IPS DF 19.7 (cell line): ENCODE measurements at regions not wholly inside any gene's neighbourhood (a gene's known extent, or its start where the extent isn't known, plus 50 kb on each side); places are given as distances from the start of the nearest gene placed in this dataset.

ENCODE experiments used
- DNase-seq: peaks from one replicate; pipeline ENCODE4 v3.0.0-alpha.2; 2013; ENCODE audit warnings: low read depth, low spot score

DNA sequence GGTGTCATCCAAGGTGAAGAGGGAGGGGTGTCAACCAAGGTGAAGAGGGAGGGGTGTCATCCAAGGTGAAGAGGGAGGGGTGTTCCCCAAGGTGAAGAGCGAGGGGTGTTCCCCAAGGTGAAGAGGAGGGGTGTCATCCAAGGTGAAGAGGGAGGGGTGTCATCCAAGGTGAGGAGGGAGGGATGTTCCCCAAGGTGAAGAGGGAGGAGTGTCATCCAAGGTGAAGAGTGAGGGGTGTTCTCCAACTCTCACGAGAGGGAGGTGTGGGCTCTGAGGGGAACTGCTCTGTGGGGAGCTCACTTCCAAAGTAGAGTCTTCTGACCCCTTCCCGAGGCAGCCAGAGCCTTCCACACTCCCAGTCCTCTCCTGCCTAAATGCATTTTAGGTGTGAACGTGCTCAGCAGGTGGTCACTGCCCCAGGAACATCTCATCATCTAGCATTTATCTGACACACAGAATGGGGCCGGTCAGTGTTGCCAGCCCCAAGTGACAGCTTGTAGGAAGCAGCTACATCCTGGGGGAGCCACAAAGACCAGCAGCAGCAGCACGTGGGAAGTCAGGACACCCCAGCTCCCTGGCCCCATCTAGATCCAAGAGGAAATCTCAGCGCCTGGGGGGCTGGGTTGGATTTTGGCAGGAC, 323.8 kb downstream of the GLRX3 start:
- DNase-seq: no peak

DNA sequence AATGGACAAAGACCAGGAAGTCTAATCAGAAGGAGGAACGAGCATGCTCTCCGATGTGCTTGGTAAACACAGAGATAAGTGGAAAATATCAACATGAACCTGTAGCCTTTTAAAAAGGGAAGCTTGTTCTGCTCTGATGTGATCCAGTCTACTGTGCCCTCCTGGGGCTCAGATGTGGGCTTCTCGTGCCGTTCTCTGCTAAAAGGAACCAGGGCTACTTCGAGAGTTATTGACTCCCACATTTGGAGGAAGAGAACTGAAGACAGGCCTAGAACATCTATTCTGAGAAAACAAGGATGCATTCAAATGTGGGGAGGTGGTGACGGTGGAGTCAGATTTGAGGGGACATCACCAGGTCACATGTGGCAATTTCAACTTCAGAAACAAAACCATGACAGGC, 325.4 kb downstream of the GLRX3 start:
- DNase-seq: no peak

DNA sequence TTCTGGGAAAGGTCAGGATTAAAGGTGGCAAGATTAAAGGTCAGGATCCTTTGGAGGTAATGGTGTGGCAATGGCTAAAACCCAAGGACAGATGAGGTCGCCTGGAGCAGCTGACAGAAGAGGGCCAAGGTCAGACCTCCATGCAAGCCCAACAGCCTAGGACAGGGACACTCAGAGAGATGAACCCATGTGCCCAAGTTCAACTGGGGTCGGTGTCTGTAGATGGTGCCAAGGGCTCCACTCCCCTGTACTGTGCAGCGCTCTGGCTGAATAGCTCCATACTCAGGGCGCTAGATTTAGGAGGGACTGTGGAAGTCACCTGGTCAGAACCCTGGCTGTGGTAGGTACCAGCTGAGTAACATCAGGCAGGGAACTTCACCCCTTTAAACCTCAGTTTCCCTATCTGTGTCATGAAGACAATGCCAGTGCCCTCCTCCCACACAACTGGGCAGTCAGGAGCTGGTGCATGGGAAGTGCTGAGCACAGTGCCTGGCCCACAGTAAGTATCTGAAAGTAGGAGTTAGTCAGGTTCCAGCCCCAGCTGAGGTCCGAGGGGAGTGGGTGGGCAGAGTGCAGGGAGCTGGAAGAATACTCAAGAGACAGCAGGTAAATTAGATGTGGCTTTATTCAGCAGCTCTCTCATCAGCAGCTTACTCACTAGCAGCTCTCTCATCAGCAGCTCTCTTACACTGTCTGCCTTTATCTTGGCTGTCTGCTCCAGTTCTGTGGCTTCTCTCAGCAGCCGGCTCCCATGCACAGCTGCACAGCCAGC, 327.1 kb downstream of the GLRX3 start:
- DNase-seq: no peak

DNA sequence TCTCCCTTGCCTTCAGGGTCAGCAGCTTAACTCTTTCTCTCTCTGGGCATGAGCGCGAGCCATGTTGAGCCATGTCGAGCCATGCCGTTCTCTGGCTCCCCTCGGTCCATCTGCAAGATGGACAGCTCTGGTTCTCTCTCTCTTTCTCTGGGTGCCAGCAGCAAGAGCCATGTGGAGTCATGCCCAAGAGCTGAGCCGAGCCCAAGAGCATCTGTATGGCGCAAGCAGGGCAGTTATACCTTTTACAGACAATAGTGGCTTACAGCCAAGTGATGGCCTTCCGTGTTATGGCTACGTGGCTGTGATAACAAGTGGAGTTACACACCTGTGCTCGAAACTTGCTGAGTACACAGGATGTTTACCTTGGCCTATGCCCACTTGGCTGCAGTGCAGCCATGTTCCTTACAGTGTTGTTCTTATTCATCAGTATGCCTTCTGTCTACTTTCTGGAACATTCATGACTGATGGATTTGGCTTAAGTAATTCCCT, 327.7 kb downstream of the GLRX3 start:
- DNase-seq: no peak

DNA sequence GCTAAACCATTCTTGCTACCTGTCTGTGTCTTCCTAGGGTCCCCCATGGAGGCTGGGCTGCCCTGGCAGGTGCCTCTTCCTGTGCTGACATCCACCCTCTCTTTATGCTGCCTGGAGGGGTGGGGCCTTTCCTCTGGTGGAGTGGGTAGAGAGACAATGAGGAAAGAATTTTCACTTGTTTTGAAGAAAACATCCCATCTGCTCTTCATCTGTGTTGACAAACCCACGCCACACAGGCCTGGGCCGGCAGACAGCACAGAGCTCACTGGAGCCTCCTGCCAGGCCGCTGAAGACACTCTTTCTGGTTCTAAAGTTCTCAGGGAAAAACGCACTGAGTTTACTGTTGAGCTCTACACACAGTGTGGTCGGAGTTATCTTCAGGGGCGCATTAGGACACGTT, 328.2 kb downstream of the GLRX3 start:
- DNase-seq: no peak

DNA sequence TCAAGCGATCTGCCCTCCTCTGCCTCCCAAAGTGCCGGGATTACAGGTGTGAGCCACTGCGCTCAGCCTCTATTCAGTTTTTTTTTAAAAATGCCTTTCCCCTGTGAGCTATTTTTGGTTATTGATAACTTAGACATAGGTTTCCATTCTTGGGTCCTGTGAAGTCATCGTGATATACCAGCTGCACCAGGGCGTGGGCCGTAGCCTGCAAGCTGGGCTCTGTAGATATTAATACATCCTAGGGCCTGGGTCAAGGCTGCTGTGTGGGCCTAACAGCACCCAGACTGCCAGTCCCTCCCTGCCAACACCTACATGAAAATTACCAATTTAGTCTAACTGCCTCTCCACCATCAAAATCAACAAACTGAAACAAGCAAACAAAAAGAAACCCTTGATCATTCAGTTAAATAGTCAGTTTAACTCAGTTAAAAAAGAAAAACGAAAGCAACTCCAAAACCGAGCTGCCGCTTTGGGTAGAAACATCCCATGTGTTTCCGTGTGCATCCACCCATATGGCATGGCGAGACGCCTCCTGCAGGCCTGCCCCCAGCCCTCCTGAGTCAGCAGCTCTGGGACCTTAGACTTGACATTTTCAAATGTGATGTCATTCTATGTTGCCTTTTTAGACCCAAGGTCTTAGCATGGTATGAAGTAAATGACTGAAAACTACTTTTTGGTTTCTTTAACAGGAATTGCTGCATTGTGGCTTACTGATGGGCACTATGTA, 330.2 kb downstream of the GLRX3 start:
- no peak for DNase-seq

DNA sequence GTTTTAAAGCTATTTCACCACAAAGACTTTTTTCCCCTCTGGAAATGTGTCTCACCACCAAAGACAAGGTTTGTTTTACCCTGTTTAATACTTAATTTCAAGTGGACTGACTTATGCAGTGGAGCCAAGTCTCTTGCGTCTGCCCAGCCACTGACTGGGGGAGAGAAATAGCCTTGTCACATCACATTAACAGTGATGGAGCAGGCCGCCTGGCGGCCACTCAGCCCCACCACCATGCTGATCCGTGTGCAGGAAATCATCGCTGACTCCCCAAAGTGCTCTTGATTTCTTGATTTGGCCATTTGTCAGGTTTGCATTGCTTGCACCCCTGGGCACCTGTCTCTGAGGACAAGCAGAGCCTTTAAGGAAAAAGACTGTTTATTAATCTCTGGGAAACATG, 334.1 kb downstream of the GLRX3 start:
- no peak for DNase-seq

DNA sequence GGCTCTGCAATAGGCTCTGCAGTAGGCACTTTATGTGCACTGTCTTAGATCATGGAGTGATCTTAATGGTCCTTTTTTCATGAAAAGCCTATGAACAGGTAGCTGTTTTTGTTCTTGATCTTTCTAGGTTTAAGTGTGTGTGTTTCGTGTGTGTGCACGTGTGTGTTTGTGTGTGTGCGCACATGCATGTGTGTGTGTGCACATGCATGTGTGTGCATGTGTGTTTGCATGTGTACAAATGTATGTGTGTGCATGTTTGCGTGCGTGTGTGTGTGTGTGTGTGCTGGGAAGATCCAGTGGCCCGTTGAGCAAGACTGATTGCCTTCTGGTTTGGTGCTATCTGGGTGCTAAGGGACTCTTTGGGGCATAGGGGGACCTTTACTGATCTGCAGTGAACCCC, 334.8 kb downstream of the GLRX3 start:
- no peak for DNase-seq

DNA sequence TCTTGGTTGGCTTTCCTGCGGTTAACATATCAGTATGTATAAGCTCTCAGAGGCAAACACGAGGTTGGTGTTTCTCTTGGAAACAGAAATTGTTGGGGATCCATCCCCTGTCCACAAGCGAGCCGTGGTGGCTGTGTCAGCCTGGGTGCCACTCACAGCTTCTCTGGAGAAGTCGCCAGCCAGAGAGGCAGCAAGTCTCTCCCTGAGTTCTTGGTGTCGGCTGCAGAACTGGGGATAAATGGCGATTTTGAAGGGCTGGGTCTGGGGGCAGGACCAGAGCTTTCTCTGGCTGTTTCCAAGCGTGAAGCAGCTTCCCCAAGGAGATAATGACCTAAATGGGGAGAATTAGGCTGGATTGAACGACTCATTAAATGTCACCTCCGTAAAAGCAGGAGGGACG, 335.3 kb downstream of the GLRX3 start:
- DNase-seq: no peak

DNA sequence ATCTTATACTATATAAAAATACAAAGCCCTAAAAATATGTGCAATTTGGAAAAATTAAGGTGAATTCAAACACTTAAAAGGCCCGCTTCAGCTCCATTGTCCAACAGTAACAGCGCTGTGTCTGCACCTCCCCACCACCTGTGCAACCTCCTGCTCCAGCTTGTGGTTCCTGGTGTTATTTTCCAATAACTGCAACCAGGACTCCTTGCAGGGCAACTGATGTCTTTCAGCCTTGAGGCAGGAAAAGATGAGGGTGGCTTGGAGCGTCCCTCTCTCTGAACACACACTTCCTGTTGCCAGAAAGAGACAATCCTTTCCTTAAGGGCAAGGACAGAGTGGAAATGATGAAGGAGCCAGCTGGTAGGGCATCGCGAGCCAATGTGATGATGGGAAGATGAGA, 336.0 kb downstream of the GLRX3 start:
- DNase-seq: no peak

DNA sequence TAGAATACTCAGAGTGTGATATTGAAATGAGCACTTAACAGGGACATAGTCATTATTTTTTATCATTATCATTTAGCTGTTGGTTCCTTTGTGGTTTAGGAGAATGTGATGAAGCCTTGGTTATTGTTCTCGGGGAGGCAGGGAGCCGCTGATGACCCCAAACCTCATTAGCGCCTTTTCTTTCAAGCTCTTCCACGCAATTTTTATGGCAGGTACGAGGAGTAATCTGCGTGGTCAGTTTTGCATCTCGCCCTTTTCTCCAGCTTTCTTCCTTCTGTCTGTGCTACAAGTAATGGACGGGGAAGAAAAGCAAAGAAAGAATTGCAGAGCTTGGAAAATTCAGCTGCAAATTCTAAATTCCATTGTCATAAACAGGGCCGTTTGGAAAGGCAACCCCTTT, 338.4 kb downstream of the GLRX3 start:
- no peak for DNase-seq

DNA sequence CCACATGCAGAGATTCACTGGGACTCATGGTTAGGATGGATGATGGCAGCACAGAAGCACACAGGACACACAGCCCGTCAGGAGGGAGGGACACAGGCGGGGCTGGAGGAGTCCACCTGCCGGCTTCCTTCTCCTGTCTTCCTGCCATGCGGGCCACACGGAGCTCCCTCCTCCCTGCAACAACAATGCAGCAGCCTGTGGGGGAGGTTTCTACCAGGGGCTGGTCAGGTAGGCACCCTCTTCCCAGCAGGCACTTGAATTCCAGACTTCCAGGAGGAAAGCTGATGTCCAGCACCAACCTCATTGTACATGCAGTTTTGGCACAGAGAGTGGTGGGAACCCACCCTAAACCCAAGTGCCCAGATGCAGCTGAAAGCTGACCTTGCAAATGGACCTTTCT, 341.2 kb downstream of the GLRX3 start:
- DNase-seq: no peak

DNA sequence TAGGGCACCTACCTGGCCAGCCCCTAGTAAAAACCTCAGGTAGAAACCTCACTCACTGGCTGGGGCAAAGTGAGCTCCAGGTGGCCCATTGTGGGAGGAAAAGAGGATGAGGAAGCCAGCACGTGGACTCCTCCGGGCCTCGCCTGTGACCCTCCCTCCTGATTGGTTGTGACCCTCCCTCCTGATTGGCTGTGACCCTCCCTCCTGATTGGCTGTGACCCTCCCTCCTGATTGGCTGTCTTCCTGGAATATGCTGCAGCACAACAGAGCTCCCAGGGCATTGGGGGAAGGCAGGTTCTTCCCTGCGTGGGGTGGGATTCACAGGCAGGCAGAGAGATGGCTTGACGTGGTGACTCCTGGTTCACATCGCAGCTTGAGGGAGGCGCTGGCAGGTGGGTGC, 343.0 kb downstream of the GLRX3 start:
- DNase-seq: no peak

DNA sequence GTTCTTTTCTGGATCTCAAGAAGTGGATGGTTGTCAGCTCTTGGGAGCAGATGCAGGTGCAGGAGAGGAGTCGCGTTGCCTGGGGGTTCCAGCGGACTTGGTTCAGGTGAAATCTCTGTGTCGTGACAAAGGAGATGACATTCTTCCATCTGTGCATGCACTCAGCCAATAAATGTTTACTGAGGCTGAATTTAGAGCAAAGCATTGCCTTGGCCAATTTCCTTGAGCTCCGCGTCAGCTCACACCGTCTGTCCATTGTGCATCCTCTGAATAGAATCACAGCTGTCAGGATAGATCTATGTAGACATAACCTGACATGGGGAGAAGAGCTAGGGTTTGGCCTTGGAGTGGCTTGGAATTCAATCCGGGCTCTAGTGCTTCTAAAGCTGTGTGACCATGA, 343.7 kb downstream of the GLRX3 start:
- no peak for DNase-seq

DNA sequence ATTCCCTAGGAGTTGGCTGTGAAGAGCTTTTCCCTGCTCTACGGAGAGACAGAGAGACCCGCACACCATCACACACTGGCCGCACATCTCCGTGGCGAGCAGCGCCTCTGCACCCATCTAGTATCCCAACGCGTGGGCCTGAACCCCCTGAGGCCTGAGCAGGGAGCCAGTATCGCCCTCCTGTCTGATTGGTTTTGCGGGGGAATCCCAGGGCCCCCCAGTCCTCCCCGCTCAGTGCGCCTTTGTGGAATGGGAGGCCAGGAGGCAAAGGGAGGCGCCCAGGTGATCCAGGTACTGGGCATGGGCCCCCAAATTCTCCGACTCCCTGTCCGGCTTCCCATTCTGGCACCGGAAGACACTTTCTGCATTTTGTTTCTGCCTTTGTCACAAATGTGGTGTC, 344.3 kb downstream of the GLRX3 start:
- DNase-seq: no peak

DNA sequence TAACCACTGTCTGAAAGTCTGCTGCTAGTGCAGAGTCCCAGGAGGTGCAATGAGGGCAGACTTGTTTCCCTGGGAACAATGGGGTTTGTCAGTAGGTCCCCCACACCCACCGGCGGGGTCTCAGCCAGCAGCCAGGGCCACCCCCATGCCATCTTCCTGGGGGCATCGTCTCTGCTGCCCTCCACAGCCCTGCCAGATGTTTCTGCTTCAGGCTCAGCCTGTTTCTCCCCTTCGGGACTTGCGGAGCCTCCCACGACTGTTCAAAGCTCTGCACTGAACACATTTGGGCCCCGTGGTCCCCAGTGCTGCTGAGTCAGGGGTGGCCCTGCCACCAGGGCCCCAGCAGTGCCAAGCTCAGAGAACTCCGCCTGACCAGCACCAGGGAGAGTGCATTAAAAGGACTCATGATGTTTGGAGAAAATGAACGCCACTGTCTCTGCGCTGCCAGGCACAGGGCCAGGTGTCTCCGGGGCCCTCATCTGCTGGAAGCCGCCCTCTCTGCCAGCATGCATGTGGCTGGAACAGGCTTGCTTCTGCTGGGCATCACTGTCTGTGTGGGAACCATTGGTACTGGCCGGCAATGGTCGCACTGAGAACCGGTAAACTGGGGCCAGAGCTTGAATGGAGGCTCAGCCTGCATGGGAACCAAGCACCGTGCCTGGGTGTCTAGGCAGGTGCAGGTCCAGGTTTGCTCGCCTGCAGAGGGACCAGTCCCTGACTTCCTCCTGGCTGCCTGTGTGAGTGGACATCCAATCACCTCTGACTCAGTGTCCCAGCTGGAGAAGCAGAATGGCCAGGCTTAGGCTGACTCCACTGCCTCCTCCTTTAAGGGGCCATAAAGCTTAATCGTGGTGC, 345.1 kb downstream of the GLRX3 start:
- DNase-seq: no peak

DNA sequence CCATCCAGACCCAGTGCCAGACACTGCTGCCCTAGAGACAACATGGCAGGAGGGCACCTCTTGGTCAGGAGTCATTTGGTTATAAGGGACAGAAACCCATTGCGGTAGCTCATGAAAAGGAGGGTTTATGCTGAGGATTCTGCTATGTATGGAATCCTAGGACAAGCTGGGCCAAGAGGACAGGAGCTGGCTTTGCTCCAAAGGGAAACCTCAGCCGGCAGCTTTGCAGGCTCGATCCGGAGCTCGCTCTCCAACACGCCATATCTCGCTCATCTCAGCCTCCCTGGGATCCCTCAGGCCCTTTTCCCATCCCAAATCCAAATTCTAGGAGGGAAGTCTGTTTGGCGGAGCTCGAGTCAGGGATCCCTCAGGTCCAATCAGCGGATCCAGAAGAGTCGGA, 345.7 kb downstream of the GLRX3 start:
- DNase-seq: no peak

DNA sequence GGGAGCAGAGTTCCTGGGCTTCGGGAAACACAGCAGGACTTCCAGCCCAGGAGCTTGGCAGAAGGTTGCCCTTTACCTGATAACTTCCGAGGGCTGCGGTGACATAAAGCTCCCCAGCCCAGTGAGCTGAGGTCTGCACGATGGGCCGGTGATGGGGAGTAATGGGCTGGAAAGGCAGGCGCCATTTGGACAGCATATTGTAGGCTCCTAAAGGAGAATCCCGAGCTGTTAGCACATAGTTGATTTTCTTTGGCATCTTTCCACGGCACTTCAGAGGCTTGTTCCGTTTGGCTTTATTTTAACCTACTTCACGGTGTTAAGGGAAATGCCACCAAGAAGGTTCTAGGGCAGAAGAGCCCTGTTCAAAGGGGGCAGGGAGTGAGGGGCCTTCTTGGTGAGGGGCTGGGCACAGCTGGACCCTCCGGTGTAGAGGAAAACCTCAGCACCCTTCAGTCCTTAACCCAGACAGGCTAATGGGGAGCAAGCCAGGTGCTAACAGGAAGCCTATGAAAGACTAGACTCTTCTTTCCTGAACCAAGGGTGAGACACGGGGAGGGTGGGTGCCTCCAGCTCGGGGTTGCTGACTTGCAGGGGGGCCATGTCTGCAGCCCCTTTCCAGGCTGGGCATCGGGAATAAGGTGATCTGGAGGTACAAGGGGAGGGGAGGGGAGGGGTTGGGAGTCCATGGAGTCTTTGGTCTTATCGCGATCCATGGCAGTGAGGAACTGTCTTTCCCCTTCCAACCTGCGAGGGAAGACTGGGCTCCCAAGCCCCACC, 347.7 kb downstream of the GLRX3 start:
- DNase-seq: no peak

DNA sequence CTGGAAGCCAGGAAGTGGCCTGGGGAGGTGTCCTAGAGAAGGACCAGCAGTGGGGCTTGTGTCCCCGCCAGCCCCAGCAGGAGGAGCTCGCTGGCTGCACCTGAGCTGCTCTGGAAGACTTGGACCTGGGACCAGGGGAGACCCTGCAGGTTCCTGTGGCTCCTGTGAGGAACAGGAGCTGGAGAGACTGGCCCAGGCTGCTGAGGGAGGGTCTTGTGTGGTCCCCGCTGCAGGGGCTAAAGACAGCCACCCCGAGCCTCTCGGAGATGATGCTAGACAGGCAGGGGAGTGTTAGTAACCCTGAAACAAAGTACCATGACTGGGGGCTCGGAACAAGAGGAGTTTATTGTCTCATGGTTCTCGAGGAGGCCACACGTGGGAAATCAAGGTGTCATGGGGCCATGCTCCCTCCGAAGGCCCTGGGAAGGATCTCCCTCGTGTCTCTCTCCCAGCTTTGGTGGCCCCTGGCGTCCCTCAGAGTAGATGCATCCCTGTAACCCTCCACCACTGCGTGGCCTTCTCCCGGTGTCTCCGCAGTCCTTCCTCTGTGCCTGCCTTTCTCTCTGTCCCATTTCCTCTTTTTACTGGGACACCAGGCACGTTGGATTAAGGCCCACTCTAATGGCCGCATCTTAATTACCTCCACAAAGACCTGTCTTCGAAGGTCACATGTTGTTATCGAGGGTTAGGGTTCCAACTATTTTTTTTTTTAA, 348.4 kb downstream of the GLRX3 start:
- DNase-seq: no peak

DNA sequence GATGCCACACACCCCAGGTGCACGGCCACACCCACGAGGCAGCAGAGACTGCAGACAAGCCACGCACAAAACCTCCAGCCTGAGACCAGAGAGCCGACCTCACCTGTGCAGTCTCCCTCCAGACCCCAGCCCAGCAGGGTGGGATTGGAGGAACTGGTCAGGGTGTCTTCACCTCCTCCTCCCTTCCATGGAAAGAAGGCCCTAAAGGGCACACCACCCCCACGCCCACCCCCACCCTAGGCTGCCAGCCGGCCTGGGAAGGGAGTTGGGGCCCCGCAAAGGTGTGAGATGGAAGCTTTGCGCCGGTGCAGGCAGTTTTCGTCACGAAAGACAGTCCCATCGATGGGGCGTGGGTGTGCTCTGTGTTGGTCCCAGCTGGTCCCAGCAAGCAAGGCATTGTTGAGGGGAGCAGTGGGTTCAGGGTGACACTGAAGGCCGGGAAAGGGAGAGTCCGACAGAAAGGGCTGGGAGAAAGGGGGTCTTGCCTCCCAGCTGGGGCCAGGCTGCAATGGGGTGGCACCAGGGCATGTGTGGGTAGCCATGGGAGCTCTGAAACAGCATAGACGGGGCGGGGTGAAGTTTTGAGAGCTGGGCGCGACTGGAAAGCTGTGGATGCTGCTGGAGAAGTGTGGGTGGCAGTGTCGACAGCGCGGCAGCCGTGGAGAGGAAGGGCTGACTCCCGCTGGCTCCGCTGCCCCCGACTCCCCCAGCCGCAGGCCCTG, 349.2 kb downstream of the GLRX3 start:
- DNase-seq: no peak
